ENCODE measurements at regions not wholly inside any gene's neighbourhood (a gene's known extent, or its start where the extent isn't known, plus 50 kb on each side); places are given as distances from the start of the nearest gene placed in this dataset.

GRCh38 chr7:73963252-73963822 lies 64.6 kb upstream of the ELN start:
- TF ChIP-seq CTCF (conservative IDR thresholded peaks at IDR 0.05; ENCODE audit: low read depth, low read length), result no peak
- no peak for TF ChIP-seq POLR2A (IDR thresholded peaks at IDR 0.05; ENCODE audit: low read depth, low read length)
- no peak for TF ChIP-seq ELK1 (IDR thresholded peaks at IDR 0.05; ENCODE audit: borderline replicate concordance, low read depth, low read length)
- no peak for TF ChIP-seq RAD21 (IDR thresholded peaks at IDR 0.05; ENCODE audit: low read length)
- no peak for TF ChIP-seq SMC3 (IDR thresholded peaks at IDR 0.05; ENCODE audit: low read depth, low read length)
- TF ChIP-seq CEBPB (IDR thresholded peaks at IDR 0.05; ENCODE audit: low read depth, low read length), result no peak
- TF ChIP-seq USF2 (IDR thresholded peaks at IDR 0.05; ENCODE audit: low read depth, low read length), result no peak

All from IMR-90 (cell line).